IMR-90 (cell line): ENCODE measurements at regions not wholly inside any gene's neighbourhood (a gene's known extent, or its start where the extent isn't known, plus 50 kb on each side); places are given as distances from the start of the nearest gene placed in this dataset.

Experiments used
- BHLHE40 ChIP-seq: fragments of 150-350 bp; IDR thresholded peaks from 2 replicates; pipeline ENCODE4 v1.6.1; 2016; ENCODE audit warnings: mild to moderate bottlenecking, low read depth, low read length
- CEBPB ChIP-seq: IDR thresholded peaks from 2 replicates; pipeline ENCODE4 v1.6.1; 2012; ENCODE audit warnings: low read depth, low read length, improper control_type of control experiment
- CTCF ChIP-seq: conservative IDR thresholded peaks from 2 replicates; pipeline ENCODE4 v1.5.1; 2012; ENCODE audit warnings: mild to moderate bottlenecking, low read depth, low read length, improper control_type of control experiment
- ELK1 ChIP-seq: fragments of 150-350 bp; IDR thresholded peaks from 2 replicates; pipeline ENCODE4 v1.6.1; 2016; ENCODE audit warnings: low read depth, mild to moderate bottlenecking, low read length, moderate library complexity, borderline replicate concordance
- FOS ChIP-seq: fragments of 150-350 bp; IDR thresholded peaks from 2 replicates; pipeline ENCODE4 v1.6.1; 2016; ENCODE audit warnings: low read depth, low read length
- MAZ ChIP-seq: IDR thresholded peaks from 2 replicates; pipeline ENCODE4 v1.6.1; 2012; ENCODE audit warnings: low read depth, mild to moderate bottlenecking, low read length, improper control_type of control experiment, moderate library complexity, borderline replicate concordance
- MXI1 ChIP-seq: IDR thresholded peaks from 2 replicates; pipeline ENCODE4 v1.6.1; 2012; ENCODE audit warnings: low read depth, mild to moderate bottlenecking, low read length, moderate library complexity, borderline replicate concordance
- NFE2L2 ChIP-seq: fragments of 150-350 bp; IDR thresholded peaks from 2 replicates; pipeline ENCODE4 v1.6.1; 2016; ENCODE audit warnings: low read depth, mild to moderate bottlenecking, low read length
- POLR2A ChIP-seq: IDR thresholded peaks from 2 replicates; pipeline ENCODE4 v1.6.1; 2012; ENCODE audit warnings: mild to moderate bottlenecking, low read depth, low read length
- RAD21 ChIP-seq: IDR thresholded peaks from 2 replicates; pipeline ENCODE4 v1.6.1; 2012; ENCODE audit warnings: low read length, improper control_type of control experiment
- RCOR1 ChIP-seq: IDR thresholded peaks from 2 replicates; pipeline ENCODE4 v1.6.1; 2012; ENCODE audit warnings: mild to moderate bottlenecking, low read length, improper control_type of control experiment; ENCODE audit not compliant: insufficient replicate concordance
- RFX5 ChIP-seq: IDR thresholded peaks from 2 replicates; pipeline ENCODE4 v1.8.0; 2012; ENCODE audit warnings: low read depth, mild to moderate bottlenecking, low read length, moderate library complexity
- SMC3 ChIP-seq: fragments of 150-350 bp; IDR thresholded peaks from 2 replicates; pipeline ENCODE4 v1.6.1; 2016; ENCODE audit warnings: low read depth, mild to moderate bottlenecking, antibody characterized with exemption, low read length, moderate library complexity
- USF2 ChIP-seq: fragments of 150-350 bp; IDR thresholded peaks from 2 replicates; pipeline ENCODE4 v1.6.1; 2017; ENCODE audit warnings: mild to moderate bottlenecking, antibody characterized with exemption, low read length, low read depth

GRCh38 chr6:88493717-88494116, 327.6 kb upstream of the CNR1 start:
- no peak for TF ChIP-seq RAD21
- TF ChIP-seq CTCF, result no peak
- no peak for TF ChIP-seq USF2
- no peak for TF ChIP-seq POLR2A
- TF ChIP-seq SMC3, result no peak
- TF ChIP-seq RFX5, result no peak
- no peak for TF ChIP-seq FOS
- TF ChIP-seq CEBPB, result no peak
- TF ChIP-seq MXI1, result no peak
- TF ChIP-seq NFE2L2, result no peak
- no peak for TF ChIP-seq RCOR1
- no peak for TF ChIP-seq ELK1
- no peak for TF ChIP-seq BHLHE40
- TF ChIP-seq MAZ, result no peak
